ENCODE measurements at regions not wholly inside any gene's neighbourhood (a gene's known extent, or its start where the extent isn't known, plus 50 kb on each side); places are given as distances from the start of the nearest gene placed in this dataset.

DNA sequence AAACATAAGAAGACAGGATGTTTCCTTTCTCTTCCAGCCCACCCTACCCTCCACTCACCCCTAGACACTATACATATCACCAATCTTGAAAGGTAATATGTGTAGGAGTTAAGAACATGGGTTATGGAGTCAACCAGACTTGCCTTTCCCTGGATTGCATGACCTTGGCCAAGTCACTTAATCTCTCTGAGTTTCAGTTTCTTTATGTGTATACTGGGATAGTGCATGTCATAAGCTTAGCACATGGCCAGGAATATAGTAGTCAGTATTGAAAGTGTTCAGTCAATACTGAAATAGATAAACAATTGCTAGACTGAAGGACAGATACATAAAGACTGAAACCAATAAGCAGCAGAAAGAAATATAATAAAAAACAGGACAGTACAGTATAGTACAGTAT is 283.2 kb upstream of the STT3B start:
- no peak for DNase-seq

DNA sequence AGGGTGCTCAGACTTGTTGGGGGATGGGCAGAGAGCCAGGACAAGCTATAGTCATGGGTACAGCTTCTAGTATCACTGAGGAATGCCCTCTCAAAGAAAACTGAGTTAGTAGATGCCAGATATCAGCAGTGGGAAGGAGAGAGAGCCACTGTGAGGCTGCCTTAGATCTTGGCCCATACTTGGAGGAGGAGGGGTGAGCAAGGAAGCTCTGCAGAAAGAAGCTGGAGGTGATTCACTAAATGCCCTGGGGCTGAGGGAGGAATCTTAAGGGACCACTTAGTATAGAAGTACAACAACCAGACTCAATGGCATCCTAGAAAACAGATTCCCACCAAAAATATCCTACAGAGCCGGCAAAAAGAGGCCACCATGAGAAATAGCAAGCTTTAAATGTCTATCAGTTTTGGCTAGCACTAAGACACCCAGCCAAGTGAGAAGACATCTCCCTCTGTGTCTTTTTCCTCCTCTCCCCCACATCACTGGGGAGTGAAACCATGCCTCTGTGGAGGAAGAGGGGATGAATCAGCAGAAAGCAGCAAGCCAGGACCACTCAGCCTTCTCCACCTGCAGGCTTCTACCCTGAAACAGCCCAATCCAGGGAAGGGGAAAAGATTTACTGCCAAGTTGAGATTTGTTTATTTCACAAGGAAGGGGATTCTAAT is 282.5 kb upstream of the STT3B start:
- no peak for DNase-seq

DNA sequence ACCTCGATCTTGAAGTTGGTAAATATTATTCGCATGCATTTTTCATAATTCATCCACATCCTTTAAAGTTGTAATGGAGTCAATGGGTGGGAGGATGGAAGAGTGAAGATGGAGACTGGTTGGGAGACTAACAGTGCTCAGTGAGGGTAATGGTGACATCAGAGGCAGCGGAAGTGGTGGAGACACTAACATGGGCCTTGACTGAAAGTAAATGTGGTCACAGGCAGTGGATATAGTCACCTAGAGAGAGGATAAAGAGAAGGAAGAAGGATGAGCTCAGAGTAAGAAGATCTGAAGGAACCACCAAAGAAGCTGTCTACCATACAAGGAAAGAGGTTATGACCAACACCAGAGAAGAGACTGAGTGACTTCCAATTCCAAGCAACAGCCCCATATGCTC is 281.6 kb upstream of the STT3B start:
- DNase-seq, result no peak

DNA sequence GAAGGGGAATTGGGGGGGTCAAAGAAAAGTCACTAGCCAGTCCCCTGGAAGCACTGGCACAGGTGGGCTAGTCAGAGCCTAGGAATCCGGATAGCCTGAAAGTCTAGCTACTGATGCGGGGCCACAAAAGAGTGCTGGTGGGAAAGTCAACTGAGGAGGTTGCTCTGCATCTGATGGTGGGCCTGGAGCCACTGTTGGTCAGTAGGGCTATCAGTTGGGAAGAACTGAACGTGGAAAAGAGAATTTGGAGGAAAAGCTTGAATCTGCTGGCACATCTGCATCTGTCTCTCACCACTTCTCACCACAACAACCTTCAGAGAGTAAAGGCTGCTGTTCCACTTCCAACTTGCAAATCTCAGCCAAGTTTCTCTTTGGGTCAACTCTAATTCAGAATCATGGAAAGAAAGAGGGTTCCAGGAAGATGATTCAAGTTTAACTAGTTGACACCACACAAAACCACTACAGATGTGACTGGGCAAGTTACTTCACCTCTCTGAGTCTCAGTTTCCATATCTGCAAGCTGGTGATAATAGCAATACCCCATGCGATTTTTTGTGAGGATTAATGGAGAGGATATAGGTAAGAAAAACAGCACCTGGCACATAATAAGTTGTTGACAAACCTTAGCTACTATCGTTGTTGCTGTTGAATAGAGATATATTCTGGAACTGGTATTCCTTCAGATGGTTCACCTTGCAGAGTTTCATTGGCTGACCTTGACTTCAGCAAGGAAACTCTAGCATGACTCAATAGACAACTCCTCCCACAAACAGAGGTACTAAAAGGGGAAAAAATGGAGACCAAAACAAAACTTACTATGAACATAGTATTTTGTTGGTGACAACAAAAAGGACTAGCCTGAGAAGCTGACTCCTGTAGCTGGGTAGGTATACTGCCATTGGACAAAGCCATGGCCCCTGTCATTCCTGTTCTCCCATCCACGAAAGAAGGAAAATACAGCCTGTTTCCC is 280.2 kb upstream of the STT3B start:
- no peak for DNase-seq

DNA sequence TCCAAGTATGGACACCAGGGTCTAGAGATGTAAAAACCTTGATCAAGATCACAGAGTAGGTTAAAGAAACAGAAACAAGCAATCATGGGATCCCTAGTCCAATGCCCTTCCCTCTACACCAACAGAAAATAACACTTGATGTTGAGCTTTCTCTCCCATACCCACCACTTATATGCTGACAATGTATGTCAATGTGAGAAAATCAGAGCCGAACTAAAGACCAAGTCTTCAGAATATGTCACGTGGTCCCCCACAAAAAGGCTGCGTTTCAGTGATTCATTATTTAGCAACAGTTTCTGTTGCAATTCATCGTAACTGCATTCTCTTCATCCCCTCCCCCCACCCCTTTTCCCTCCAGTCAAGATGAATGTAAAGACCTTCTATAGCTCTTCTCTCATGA is 278.9 kb upstream of the STT3B start:
- DNase-seq, result no peak

DNA sequence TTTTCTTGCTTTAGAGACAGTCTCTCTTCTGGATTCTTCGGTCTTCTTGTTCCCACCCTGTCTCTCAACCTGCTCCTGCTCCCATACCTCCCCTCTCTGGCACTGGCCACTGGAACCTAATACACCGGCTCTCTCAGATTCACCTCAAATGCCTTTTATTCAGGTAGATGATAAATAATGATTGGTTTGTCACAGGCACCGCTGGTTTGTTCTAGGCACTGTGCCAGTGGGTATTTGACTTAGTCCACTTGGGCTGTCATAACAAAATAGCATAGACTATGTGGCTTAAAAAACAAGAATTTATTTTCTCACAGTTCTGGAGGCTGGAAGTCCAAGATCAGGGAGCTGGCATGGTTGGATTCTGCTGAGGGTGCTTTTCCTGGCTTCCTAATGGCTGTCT is 278.2 kb upstream of the STT3B start:
- DNase-seq, result no peak

DNA sequence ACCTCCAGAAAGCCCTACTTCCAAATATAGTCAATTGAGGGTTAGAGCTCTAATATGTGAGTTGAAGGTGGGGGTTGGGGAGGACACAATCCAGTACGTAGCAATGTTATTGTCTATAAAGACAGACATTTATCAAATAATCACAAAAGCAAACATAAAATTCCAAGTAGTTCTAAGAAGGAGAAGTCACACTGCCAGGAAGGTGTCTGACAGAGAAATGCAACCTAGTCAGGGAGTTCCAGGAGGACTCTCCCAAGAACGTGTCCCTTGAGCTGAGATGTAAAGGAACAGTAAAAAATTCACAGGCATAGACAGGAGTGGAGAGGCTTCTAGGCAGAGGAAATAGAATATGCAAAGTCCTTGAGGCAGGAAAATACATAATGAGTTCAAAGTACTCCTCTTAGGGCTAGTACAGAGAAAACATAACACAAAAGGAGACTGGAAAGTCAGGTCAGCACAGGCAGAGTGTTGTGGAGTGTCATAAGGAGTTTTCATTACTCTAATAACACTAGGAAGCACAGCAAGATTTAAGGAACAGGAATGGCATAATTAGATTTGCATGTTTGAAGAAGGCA is 277.6 kb upstream of the STT3B start:
- DNase-seq, result no peak

DNA sequence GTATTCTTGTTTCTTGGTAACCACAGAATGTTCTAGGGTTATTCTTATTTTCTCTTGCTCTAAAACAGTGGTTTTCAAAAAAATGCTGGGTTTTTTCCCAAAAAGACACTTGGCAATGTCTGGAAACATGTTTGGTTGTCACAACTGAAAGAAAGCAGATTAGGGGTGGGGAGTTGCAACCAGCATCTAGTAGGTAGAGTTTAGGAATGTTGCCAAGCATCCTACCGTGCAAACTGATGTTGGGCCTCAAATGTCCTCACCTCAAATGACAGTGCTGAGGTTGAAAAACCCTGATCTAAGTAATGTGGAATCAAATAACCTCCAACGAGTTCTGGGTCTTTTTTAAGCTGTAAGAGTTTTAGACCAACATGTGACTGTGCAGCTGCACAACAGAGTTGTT is 270.5 kb upstream of the STT3B start:
- no peak for DNase-seq

DNA sequence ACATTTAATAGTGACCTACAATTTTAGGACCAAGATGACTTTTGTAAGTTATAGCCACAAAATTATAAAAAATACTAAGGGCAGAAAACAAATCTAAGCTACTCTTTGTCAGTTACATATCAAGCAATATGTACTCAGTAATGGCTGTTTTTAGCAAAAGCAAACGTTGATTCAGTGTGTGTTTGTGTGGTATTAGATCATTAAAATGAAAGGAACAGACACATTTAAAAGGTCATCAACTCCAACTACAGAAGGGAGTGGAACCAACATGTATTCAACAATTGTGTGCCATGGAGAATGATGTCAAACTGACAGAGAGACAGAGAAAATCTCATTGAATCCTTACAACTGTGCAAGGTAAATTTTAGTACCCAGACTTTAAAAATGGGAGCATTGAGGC is 268.8 kb upstream of the STT3B start:
- no peak for DNase-seq

DNA sequence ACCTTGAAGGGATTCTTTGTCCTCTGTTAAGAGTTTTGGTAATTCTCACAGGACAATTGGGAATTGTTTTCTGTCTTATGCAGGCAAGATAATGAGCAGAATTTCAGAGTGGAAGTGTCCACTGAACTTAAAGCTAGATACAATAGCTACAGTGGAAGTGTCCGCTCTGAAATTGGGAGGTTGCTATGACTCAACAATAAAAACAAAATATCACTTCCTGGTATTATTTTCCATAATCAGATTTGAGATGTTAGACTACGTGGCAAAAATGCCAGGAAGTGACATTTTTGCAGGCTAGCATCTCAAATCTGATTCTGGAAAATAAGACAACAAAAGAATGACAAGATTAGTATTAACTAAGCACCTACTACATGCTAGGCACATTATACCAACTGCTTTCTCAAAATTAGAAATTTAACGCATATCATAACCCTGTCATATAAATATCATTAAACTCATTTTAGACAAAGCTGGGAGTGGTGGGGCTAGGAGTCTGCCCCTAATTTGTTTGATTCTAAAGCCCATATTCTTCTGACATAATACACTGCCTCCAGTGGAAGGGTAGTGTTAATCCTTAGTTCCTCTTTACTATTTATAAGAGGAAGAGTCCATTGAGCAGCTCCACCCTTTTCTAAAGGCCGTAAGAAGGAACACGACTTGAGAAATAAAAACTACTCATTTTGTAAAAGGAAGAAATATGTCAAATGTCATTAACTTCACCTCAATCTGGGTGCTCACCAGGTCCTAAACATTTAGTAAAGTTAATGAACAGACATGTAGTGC is 266.9 kb upstream of the STT3B start:
- no peak for DNase-seq

DNA sequence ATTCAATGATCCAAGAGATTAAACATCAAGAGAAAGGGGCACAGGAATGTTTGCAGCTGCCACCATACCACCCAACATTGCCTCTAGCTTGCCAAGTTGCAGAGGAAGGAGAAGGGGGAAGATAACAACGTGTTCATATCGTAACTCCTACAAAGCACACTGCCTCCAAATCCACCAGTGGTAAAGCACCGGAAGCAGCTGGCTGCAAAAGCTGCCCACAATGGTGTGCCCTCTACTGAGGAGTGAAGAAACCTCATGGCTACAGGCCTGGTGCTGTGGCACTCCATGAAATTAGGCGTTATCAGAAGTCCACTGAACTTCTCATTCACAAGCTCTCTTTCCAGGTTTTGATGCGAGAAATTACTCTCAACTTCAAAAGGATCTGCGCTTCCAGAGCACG is 263.9 kb upstream of the STT3B start:
- no peak for DNase-seq

DNA sequence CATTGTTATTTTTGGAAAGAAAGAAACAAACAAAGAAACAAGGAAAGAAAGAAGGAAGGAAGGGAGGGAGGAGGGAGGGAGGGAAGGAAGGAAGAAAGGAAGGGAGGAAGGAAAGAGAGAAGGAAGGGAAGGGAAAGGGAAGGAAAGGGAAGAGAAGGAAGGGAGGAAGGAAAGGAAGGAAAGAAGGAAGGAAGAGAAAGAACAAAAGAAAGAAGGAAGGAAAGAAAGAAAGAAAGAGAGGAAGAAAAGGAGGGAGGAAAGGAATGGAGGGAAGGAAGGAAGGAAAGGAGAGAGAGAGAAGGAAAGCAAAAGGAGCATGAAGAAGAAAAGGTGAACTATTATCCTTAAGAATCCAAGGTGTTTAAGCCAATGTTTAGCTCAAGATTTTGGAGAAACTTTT is 262.7 kb upstream of the STT3B start:
- DNase-seq, result no peak

DNA sequence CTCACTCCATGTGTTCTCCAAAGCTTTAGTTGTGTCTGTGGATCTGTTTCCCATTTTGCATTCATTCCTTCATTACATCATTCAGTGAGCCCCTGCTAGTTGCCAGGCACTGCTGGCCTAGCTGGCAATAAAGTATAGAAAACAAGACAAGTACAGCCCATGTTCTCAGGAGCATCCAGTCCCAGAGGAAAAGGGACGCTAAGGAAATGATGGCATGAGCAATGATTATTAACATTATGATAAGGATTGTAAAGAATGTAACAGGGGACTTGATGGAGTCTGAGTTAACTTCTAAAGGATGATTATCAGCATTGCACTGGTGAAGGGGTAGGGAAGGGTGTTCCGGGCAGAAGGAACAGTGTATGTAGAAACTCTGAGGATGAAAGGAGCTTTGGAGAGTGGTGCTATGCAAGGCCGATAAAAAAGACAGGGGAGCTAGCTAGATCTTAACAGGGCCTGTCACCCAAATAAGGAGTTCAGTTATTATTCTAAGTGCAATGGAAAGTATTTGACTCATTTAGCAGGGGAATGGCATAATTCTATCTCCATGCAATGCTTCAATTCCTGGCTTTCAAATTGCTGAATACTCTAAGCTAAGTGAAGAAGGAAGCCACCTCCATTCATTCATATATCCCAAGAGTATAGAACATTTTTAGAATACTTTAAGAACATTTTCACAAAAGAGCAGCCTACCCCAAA is 258.2 kb upstream of the STT3B start:
- DNase-seq, result no peak

DNA sequence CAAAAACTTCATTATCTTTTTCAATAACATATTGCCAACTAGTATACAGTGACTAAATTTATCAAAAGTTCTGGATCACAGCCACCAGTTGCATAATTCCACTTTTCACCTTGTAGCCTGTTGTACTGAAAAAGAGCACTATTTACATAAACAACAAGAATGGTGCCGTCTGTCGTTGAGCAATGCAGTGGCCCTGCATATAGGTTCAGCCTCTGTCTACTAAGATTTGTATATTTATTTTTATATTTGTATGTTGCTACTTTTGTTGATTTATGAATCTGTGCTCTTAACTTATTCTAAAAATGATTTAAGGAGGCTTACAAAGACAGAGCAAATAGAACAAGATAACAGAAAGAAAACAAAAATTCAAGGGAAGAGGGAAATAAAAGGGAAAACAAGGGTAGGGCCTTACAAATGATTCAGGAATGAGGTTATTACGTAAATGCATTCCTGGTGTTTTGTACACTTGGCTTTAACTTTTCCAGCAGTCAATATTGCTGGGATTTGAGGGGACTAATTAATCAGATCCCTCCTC is 257.6 kb upstream of the STT3B start:
- DNase-seq, result peak; percentile 24

DNA sequence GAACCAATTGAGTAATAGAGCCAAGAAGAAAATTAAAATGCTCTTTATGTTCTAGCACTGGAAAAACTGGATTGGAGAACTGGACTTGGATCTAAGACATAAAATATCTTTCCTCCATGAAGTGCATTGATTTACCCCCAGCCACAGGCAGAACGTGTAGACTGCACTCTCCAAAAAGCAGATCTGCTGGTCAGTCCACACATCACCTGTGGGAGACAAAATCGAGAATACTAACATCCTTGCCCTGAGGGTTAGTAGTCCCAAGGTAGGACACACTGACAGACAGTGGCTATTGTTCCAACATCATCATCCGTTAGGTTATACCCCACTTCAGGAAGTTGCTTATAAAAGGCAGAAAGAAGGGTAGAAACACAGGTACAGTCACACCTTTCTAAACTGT is 257.1 kb upstream of the STT3B start:
- DNase-seq, result no peak

DNA sequence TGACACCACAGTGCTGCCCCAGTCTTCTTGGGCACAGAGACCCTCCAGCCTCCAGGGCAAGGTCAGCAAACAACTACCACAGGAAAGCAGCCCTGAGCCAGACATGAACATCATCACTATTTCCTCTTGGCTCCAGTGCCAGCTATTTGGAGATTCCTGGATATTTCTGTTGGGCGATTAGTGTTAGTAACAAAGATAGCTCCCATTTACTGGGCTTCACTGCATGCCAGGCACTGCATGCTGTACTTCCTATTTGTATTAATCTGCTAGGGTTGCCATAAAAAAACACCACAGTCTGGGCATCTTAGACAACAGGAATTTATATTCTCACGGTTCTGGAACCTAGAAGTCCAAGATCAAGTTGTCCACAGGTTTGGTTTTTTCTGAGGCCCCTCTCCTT is 255.1 kb upstream of the STT3B start:
- no peak for DNase-seq

DNA sequence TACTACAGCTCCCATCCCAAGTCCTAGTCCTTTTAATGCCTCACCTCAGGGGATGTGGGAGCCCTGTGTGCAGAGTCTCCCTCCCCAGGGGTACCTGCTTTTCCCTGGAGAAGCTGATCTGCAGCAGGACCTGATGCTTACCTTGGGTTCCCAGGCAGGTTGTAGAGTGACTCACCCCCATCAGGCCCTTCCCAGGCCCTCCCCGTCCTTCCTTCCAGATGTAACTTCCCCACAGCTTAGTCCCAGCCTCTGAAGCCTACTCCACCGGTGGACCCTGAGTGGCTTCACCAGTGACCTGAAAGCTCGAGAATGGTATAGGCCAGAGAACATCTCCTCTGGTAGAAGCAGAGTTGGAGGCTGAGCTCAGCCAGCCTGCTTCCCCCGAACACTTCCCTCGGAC is 254.2 kb upstream of the STT3B start:
- DNase-seq, result no peak

DNA sequence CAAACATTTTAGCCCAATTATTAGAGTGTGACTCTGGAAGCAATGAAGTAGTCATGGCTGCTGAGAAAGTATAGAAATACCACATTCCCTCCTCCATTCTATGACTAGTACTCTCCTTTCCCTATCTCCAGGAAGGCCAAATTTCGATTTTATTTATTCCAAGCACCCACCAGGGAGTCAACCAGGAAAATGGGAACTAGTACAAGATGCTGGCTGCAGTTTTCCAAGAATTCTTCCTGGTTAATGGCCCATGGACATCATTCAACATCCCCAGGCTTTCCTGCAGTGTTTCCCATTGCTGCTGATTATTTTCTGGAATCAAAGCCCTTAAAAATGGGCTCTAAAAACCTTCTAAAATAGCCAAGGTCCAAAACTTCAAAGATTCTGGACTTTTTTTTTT is 247.9 kb upstream of the STT3B start:
- DNase-seq, result no peak

DNA sequence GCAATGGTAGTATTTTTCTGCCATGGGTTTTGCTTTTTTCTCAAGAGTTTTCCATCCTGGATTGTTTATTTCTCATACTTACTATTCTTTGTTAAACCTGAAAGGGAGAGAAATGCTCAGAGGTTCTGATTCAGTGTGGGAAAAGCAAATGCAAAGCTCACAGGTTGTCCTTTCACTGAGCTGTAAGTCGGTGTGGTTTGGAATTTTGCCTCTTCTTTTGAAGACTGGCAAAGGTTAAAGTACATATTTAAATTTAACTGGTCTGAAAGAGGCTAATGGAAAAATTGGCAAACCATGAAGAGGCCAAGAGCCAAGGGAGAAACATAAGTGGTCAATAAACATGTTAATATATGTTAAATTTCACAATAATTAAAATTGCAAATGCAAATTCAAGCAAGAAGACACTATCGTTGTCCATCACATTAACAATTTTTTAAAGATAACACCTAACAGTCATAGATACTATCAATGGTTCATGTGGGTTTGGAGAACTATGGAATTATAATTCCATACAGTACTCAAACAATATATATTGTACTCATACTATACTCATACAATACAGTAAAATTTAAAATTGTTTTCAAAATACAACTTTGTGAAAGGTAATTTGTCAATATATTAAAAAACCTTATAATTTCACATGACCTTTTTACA is 246.8 kb upstream of the STT3B start:
- DNase-seq, result no peak

DNA sequence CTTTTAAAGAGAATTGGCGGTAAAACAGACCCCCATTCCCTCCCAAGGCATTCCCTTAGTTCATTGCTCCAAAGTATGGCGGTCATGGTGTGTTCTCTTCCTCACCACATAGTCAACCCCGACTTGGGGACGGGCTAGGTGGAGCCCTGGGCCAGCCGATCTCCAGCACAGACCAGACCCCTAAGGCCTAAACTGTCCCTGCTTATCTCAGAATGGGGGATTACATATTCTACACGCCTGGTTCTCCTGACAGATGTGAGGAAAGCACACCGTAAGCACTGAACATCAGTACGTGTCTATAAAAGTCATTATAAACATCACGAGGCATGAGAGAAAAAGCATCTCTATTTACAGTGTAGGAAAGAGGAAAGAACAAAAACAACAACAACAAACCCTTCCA is 244.5 kb upstream of the STT3B start:
- no peak for DNase-seq

DNA sequence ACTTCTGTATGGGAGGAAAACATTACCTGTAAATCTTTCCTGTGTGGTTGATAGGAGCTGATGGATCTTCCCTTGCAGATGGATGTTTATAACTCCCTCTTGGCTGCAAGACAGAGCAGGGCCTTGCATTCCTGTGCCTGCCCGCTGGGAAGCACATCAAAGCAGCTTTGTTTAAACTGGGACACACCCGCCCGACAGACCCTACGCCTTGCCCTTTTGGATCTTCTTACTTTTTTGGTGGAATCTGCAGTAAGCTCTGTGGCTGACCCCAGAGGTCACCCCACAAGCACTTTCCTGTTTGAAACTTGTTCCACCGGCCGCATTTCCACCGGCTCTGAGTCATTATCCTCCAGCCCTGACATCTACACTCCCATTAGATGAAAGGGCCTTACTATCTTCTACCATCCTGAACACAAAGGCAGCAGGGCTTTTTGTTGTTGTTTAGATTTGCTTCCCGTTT is 244.1 kb upstream of the STT3B start:
- DNase-seq, result peak; percentile 28
